HepG2 (cell line): ENCODE measurements at regions not wholly inside any gene's neighbourhood (a gene's known extent, or its start where the extent isn't known, plus 50 kb on each side); places are given as distances from the start of the nearest gene placed in this dataset.
"Not testable (repeated sequence)": the region's sequence is repeated elsewhere in the genome, so short reads cannot be mapped to it uniquely, and the experiment has no call there.

Source experiments
- DPF2 ChIP-seq: sonication (generic); formaldehyde crosslinking; IDR thresholded peaks from 2 replicates; pipeline ENCODE4 v1.4.0; 2020; ENCODE audit warnings: mild to moderate bottlenecking, low read depth, missing genetic modification reagents, borderline replicate concordance
- FOXA1 ChIP-seq, 2 experiments: fragments of 450-650 bp in 1 of 2; sonication (generic) in 1 of 2; formaldehyde crosslinking in 1 of 2; IDR thresholded peaks; 2 replicates each; pipeline versions ENCODE4 v1.4.0 to v1.6.1; 2016 to 2020; ENCODE audit warnings: missing genetic modification reagents in 1 of 2
- FOXA3 ChIP-seq: IDR thresholded peaks from 2 replicates; pipeline ENCODE4 v1.6.1; 2016; ENCODE audit warnings: missing genetic modification reagents, missing compliant biosample characterization
- FOXO1 ChIP-seq: sonication (generic); formaldehyde crosslinking; IDR thresholded peaks from 2 replicates; pipeline ENCODE4 v1.4.0; 2020; ENCODE audit warnings: missing genetic modification reagents
- HMG20A ChIP-seq: IDR thresholded peaks from 2 replicates; pipeline ENCODE4 v1.6.1; 2016; ENCODE audit warnings: borderline replicate concordance
- HNF1A ChIP-seq, 2 experiments: sonication (generic) in 1 of 2; formaldehyde crosslinking in 1 of 2; IDR thresholded peaks; 2 replicates each; pipeline versions ENCODE4 v1.4.0 to v1.6.1; 2016 to 2020; ENCODE audit warnings: borderline replicate concordance in 1 of 2, low read depth in 1 of 2, mild to moderate bottlenecking in 1 of 2, missing genetic modification reagents in 1 of 2
- NR2F6 ChIP-seq, 2 experiments: IDR thresholded peaks; 2 replicates each; pipeline ENCODE4 v1.6.1; 2016; ENCODE audit warnings: antibody characterized with exemption in 1 of 2, mild to moderate bottlenecking in 1 of 2
- PAXIP1 ChIP-seq: sonication (generic); formaldehyde crosslinking; conservative IDR thresholded peaks from 2 replicates; pipeline ENCODE4 v1.4.0; 2020; ENCODE audit warnings: mild to moderate bottlenecking, missing genetic modification reagents, moderate library complexity
- RAD21 ChIP-seq: fragments of 450-650 bp; formaldehyde crosslinking; IDR thresholded peaks from 2 replicates; pipeline ENCODE4 v1.5.0; 2020; ENCODE audit warnings: mild to moderate bottlenecking
- RFXAP ChIP-seq: sonication (generic); formaldehyde crosslinking; IDR thresholded peaks from 2 replicates; pipeline ENCODE4 v1.4.0; 2020; ENCODE audit warnings: missing genetic modification reagents, borderline replicate concordance
- SALL1 ChIP-seq: sonication (generic); formaldehyde crosslinking; IDR thresholded peaks from 2 replicates; pipeline ENCODE4 v1.8.0; 2022; ENCODE audit warnings: mild to moderate bottlenecking, missing genetic modification reagents
- SOX13 ChIP-seq, 3 experiments: fragments of 450-650 bp in 1 of 3; sonication (generic) in 1 of 3; formaldehyde crosslinking in 1 of 3; IDR thresholded peaks in 2 of 3; conservative IDR thresholded peaks in 1 of 3; 2 replicates each; pipeline versions ENCODE4 v1.5.0 to v1.6.1; 2016 to 2020; ENCODE audit warnings: antibody characterized with exemption in 1 of 3, mild to moderate bottlenecking in 1 of 3, missing compliant biosample characterization in 1 of 3, missing genetic modification reagents in 1 of 3, moderate library complexity in 1 of 3
- SOX5 ChIP-seq: IDR thresholded peaks from 2 replicates; pipeline ENCODE4 v1.6.1; 2016; ENCODE audit warnings: borderline replicate concordance
- TCF7 ChIP-seq: sonication (generic); IDR thresholded peaks from 2 replicates; pipeline ENCODE4 v1.6.1; 2016; ENCODE audit warnings: antibody characterized with exemption, low read depth
- TF ChIP-seq, protein P1 (sequence below): sonication (generic); formaldehyde crosslinking; IDR thresholded peaks from 2 replicates; pipeline ENCODE4 v1.5.1; 2020; ENCODE audit warnings: mild to moderate bottlenecking, missing genetic modification reagents, borderline replicate concordance

DNA sequence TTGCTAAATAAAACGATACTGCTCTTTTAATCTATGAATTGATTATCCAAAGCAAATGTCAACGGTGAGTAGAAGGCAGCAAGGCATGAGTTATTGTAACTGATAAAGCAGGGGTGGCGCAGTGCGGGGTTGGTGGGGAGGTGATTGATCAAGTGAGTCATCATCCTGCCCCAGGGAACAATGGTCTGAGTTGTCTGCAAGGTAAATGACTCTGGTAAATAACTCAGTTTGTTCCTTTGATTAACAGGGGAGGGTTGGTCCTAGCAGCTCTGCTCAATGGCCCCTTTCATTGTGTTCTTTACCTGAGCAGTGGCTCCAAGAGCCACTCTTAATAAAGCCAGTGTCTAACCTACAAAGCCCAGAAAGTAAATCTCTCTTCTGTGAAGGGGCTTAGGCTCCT is 91.8 kb downstream of the QRSL1 start (continued):
- TF ChIP-seq, protein P1, sequence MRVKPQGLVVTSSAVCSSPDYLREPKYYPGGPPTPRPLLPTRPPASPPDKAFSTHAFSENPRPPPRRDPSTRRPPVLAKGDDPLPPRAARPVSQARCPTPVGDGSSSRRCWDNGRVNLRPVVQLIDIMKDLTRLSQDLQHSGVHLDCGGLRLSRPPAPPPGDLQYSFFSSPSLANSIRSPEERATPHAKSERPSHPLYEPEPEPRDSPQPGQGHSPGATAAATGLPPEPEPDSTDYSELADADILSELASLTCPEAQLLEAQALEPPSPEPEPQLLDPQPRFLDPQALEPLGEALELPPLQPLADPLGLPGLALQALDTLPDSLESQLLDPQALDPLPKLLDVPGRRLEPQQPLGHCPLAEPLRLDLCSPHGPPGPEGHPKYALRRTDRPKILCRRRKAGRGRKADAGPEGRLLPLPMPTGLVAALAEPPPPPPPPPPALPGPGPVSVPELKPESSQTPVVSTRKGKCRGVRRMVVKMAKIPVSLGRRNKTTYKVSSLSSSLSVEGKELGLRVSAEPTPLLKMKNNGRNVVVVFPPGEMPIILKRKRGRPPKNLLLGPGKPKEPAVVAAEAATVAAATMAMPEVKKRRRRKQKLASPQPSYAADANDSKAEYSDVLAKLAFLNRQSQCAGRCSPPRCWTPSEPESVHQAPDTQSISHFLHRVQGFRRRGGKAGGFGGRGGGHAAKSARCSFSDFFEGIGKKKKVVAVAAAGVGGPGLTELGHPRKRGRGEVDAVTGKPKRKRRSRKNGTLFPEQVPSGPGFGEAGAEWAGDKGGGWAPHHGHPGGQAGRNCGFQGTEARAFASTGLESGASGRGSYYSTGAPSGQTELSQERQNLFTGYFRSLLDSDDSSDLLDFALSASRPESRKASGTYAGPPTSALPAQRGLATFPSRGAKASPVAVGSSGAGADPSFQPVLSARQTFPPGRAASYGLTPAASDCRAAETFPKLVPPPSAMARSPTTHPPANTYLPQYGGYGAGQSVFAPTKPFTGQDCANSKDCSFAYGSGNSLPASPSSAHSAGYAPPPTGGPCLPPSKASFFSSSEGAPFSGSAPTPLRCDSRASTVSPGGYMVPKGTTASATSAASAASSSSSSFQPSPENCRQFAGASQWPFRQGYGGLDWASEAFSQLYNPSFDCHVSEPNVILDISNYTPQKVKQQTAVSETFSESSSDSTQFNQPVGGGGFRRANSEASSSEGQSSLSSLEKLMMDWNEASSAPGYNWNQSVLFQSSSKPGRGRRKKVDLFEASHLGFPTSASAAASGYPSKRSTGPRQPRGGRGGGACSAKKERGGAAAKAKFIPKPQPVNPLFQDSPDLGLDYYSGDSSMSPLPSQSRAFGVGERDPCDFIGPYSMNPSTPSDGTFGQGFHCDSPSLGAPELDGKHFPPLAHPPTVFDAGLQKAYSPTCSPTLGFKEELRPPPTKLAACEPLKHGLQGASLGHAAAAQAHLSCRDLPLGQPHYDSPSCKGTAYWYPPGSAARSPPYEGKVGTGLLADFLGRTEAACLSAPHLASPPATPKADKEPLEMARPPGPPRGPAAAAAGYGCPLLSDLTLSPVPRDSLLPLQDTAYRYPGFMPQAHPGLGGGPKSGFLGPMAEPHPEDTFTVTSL (CRISPR knock-in tag) = peak; percentile 62; the same call in 1 of the 2 replicates
- TF ChIP-seq HNF1A (IDR thresholded peaks at IDR 0.05; ENCODE audit: low read depth) = peak; percentile 60; the same call in 1 of the 2 replicates
- TF ChIP-seq HNF1A (CRISPR knock-in tag; IDR thresholded peaks at IDR 0.05; ENCODE audit: borderline replicate concordance) = peak; percentile 14; the same call in 1 of the 2 replicates
- not testable (repeated sequence) for TF ChIP-seq NR2F6, FOXA1 (IDR thresholded peaks at IDR 0.05)
- TF ChIP-seq NR2F6 (CRISPR knock-in tag; IDR thresholded peaks at IDR 0.05) = 0 out of 2 replicates have a peak, but pooled peaks have one; percentile 17
- peak; percentile 75 for TF ChIP-seq SALL1 (CRISPR knock-in tag)
- peak; percentile 64 for TF ChIP-seq TCF7
- TF ChIP-seq FOXO1 = peak; percentile 40; the same call in 1 of the 2 replicates
- peak; percentile 75 for TF ChIP-seq FOXA3
- 0 out of 2 replicates have a peak, but pooled peaks have one; percentile 12 for TF ChIP-seq RAD21 (CRISPR knock-in tag)
- TF ChIP-seq SOX5 (CRISPR knock-in tag) = peak; percentile 96
- peak; percentile 77 for TF ChIP-seq PAXIP1
- peak; percentile 63; the same call in 1 of the 2 replicates for TF ChIP-seq DPF2 (CRISPR knock-in tag)
- TF ChIP-seq RFXAP (CRISPR knock-in tag) = 0 out of 2 replicates have a peak, but pooled peaks have one; percentile 14
- TF ChIP-seq FOXA1 (CRISPR knock-in tag; IDR thresholded peaks at IDR 0.05) = peak; percentile 52
- TF ChIP-seq SOX13 (IDR thresholded peaks at IDR 0.05) = peak; percentile 83
- peak in 1 of 2 experiments; percentile 96; a peak in 2 of 4 replicates for TF ChIP-seq SOX13 (CRISPR knock-in tag; conservative IDR thresholded peaks at IDR 0.05 in 1 of 2, IDR thresholded peaks at IDR 0.05 in 1 of 2)
- TF ChIP-seq HMG20A (CRISPR knock-in tag) = peak; percentile 37; the same call in 1 of the 2 replicates
